ENCODE measurements at regions not wholly inside any gene's neighbourhood (a gene's known extent, or its start where the extent isn't known, plus 50 kb on each side); places are given as distances from the start of the nearest gene placed in this dataset.

DNA sequence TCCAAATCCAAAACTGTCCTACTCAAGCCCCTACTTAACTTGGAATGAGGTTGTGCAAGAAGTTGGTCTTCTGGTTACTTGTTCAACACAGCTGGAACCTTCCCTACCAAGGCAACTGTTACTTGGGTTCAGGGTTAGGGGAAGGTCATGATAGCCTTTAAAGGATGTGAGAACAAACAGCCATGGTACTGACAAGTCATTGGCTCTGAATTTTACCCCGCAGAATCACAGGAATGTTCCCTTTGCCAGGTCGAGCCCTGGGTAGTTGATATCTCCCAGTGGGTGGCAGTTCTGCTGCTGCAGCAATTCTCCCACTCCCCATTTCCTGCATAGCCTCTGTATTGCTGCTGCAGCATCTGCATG, 396.1 kb upstream of the MPDZ start:
- DNase-seq (ENCODE audit: low read depth in 4 of 4, low spot score in 2 of 4) = no peak

DNA sequence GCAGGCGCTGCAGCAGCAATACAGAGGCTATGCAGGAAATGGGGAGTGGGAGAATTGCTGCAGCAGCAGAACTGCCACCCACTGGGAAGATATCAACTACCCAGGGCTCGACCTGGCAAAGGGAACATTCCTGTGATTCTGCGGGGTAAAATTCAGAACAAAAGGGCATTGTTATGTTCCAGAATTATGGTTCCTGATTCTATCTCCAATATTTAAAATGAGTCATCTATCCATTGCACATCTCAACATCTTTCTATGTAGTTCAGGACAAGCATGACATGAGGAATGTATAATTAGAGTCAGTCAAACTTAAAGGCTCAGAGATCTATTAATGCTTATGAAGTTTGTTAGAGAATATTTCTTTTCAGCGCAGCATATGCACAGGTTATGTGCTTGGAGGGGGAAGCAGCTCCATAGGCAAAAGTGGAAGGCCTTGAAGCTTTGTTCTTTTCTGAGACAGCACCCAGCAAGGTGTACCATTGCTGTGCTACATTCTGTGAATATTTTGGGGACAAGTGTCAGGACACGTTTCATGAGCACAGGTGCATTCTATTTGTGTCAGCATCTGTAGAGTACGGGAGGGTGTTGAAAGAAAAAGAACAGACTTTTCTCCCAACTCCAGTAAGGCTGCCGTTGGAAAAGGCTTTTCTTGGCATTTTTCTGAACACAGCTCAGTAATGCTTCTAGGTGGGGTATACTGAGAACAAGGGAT, 395.6 kb upstream of the MPDZ start:
- DNase-seq (ENCODE audit: low read depth in 4 of 4, low spot score in 2 of 4) = no peak

DNA sequence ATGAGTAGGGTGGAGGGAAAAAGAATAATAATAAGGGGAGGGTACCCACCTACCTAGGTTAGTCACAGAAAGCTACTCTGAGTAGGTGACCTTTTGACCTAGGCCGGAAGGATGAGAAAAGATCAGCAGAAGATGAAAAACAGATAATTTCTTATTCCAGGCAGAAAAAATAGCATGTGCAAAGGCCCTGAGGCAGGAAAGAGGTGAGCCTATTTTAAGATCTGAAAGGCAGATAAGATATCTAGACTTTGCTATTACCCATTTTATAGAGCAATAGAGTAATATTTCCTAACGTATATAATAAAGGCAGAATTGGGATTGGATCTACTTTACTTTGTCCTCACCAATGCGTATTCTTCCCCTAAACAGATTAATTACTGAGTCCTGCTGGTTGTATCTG, 393.9 kb upstream of the MPDZ start:
- DNase-seq (ENCODE audit: low read depth in 4 of 4, low spot score in 2 of 4) = no peak

DNA sequence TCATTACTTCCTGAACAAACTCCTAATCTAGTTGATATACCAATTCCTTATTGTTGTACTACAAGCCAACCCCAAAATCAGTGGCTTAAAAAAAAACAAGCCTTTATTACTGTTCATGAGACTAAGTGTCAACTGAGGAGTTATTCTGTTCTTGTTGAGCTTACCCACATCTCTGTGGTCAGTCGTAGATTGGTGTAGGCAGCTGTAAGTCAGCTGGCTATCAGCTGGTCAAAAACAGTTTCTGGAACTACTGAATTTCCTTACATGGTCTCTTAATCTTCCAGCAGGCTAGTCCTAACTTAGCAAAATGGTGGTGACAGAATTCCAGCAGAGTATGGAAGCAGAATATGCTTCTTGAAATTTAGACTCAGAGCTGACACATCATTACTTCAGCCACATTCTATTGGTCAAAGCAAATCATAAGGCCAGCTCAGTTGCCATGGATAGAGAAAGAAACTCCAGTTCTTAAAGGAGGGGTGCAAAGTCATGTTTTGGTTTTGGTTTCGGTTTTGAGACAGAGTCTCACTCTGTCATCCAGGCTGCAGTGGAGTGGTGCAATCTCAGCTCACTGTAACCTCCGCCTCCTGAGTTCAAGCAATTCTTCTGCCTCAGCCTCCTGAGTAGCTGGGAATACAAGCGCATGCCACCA, 386.1 kb upstream of the MPDZ start:
- DNase-seq (ENCODE audit: low read depth in 4 of 4, low spot score in 2 of 4) = no peak

DNA sequence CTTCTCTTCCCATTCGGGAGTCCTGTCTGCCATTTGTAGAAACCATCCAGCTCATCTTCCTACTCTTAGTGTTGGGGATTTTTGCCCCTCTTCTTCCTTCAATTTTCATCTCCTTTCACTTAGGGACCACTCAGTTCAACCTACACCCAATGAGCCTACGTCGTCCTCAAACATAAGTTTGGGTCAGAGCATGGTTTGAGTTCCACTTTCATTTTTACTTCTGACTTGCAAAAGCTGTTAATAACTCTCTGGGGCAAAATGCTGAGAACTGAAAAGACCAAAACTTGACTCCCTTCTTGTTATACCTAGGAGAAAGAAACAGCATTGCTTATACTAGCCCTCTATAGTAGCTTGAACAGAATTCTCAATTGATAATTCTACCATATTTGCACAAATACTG, 381.5 kb upstream of the MPDZ start:
- no peak for DNase-seq (ENCODE audit: low read depth in 4 of 4, low spot score in 2 of 4)

DNA sequence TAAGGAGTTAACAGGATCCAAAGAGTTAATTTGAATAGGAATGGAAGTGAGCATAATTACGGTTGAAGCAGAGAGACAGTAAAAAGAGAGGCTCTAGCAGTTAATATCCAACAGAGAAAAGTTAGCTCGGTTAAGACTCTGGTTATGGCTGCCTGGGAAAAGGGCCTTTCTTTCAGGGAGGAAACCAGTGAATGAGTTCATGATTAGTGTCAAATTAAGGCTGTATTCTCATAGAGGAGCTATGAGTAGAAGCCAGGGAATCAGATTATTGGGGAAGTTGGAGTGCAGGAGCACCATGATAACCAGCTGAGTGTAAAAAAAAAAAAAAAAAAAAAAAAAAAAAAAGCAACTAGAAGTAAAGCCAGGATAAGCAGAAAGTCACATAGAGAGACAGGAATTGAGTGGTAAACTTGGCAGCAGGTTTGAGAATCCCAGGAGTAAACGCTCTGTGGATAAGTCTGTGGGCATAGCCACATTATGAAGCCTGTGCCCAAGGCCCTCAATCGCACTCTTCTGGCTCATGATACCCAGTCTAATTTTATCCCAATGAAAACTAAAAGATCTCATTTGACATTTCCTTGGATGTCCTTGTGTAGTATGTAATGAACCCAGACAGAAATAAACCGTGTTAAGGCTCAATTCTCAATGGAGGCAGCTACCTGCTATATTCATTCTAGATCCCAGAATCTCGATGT, 372.6 kb upstream of the MPDZ start:
- DNase-seq (ENCODE audit: low read depth in 4 of 4, low spot score in 2 of 4) = no peak

DNA sequence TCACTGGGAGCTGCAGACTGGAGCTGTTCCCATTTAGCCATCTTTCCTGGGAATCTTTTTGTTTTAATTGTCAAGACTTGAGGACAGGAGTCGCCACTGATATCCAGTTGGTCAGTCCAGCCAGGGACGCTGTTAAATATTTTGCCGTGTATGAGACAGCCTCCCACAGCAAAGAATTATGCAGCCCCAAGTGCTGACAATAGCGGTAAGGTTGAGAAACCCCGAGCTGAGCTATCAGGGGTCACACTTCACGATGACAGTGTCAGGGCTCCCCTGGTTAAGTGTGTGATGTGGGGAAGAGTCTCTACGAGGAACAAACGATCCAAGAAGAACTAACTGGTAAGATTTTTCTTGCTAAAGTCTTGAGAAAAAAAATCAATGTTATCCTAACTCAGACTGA, 372.0 kb upstream of the MPDZ start:
- no peak for DNase-seq (ENCODE audit: low read depth in 4 of 4, low spot score in 2 of 4)

DNA sequence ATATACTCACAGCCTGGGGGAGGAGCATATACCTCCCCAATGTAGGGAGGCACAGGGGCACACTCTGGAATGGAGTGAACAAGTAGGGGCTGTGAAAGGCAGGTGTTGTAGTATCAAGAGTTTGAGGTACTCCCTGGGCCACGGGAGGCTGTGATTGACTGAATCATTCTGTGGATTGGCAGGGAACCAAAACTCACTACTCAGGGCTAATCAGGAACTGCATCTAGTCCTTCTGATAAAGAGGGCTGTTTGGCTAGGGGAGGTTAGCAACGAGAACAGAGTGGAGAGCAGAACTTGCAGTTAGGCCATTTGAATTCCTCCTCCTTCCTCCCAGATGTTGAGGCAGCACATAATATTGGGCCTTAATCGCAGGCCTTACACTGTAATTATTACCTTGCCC, 369.2 kb upstream of the MPDZ start:
- no peak for DNase-seq (ENCODE audit: low read depth in 4 of 4, low spot score in 2 of 4)

DNA sequence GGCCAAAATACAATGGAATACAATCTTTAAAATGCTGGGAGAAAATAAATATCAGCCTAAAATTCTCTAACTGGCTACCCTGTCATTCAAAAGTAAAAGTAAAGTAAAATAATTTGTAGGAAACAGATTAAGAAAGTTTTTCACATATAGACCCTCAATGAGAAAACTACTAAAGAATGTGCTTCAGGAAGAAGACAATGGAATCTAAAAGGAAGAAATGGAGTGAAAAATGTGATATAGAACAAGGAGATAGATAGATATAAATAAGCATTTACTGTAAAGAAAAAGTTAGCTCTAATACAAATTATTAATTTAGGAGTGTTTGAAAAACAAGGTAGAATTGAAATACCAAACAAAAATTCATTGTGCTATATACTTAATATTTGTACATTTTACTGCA, 368.6 kb upstream of the MPDZ start:
- no peak for DNase-seq (ENCODE audit: low read depth in 4 of 4, low spot score in 2 of 4)

DNA sequence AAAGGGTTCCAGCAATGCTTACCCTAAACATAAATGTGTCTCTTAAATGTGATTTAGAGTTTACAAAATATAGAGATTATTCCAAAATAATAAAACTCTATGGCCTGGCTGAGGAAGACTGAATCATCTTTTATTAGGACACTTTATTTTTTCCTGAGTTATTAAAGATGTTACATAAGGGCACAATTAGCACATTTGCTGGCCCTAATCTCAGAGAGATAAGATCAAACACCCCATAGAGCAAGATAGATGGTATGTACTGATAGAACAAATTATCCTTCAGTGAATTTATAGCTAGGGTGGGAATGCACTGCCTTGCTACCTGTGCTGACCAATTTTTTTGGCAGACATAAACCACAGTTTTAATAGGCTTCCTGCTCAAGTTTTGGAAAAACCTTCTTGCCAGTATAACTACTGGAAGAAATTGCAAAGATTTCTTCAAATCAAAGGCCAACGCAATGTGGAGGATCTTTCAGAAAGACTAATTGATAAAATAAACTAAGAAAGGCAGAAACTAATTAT, 367.1 kb upstream of the MPDZ start:
- peak in 1 of 4 donors; percentile 3 for DNase-seq (ENCODE audit: low read depth in 4 of 4, low spot score in 2 of 4)

DNA sequence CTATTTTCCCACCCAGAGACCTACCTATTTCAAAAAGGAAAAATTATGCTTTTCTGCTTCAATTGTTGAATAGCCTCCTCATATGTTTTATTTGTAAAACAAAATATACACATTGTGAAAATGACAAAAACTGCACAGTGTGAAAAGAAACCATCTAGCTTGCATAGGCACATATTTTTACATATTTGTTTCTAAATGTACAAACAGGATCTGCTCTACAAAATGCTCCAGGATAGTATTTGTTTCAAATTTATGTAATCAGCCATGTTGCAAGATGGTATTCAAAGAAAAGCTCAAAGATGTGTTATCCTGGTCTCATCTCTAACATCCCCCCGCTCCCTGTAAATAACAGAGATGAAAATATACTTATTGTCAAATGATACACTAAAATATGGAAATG, 366.1 kb upstream of the MPDZ start:
- no peak for DNase-seq (ENCODE audit: low read depth in 4 of 4, low spot score in 2 of 4)

DNA sequence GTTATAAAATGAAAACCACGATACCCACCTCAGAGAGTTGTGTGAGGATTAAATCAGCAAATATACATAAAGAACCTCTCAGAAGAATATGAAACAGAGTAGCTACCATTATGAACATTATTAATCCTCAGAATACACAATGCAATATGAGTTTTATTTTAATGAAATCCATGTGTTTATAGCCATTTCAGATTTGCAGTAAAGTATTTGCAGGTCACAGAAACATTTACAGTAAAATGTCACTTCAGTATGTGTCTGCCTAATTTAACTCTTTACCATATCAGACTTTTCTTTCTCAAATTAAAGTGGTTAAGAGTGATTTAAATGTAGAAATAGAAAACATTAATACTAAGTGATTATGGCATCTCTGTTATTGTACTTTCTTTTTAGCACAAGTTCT, 365.2 kb upstream of the MPDZ start:
- no peak for DNase-seq (ENCODE audit: low read depth in 4 of 4, low spot score in 2 of 4)

DNA sequence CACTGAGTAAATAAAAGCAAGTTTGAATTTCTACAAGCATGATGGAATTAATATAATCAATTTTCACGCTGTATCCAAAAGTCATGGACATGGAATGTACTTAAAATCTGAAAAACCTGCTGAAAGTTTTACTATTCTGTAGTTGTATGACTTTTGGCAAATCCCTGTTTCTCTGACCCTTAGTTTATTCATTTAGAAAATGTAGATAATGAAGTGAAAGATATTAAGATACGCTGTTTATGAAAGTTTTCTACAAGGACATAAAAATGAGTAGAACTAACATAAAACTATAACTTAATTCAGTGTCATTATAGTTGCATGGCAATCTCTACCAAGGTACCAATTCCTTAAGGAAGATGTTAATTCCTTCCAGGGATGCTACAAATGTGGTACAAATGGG, 363.2 kb upstream of the MPDZ start:
- no peak for DNase-seq (ENCODE audit: low read depth in 4 of 4, low spot score in 2 of 4)

DNA sequence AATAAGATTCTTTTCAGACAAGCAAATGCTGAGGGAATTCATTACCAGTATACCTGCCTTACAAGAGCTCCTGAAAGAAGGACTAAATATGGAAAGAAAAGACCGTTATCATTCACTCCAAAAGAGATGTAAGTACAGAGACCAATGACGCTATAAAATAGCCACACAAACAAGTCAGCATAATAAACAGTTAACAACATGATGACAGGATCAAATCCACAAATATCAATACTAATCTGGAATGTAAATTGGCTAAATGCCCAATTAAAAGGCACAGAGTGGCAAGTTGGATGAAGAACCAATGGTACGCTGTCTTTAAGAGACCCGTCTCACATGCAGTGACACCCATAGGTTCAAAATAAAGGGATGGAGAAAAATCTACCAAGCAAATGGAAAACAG, 349.6 kb upstream of the MPDZ start:
- no peak for DNase-seq (ENCODE audit: low read depth in 4 of 4, low spot score in 2 of 4)

DNA sequence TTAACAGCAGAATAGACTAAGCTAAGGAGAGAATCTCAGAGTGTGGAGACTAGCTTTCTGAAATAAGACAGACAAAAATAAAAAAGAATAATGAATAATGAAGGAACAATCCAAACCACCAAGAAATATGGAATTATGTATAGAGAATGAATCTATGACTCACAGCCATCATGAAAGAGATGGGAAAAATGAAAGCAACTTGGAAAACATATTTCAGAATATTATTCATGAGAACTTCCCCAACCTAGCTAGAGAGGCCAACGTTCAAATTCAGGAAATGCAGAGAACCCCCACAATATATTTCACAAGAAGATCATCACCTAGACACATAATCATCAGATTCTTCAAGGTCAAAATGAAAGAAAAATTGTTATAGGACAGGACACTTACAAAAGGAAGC, 349.0 kb upstream of the MPDZ start:
- DNase-seq (ENCODE audit: low read depth in 4 of 4, low spot score in 2 of 4) = no peak

DNA sequence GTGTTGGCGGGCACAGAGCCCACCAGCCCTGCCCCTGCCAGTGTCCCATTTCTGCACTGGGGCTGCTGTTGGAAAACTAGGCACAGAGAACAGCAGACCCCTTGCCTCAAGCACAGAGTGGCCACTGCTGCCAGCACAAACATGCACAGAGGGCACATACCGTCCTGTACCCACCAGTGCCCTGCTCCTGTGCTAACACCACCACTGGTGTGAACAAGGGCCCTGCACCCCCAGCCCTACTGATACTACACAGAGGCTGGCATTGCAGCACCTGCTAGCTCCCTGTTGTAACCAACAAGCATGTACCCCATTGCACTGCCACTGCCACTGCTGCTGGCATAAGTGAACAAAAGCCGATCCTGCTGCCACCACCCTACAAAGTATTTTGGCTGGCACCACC, 348.0 kb upstream of the MPDZ start:
- DNase-seq (ENCODE audit: low read depth in 4 of 4, low spot score in 2 of 4) = no peak

DNA sequence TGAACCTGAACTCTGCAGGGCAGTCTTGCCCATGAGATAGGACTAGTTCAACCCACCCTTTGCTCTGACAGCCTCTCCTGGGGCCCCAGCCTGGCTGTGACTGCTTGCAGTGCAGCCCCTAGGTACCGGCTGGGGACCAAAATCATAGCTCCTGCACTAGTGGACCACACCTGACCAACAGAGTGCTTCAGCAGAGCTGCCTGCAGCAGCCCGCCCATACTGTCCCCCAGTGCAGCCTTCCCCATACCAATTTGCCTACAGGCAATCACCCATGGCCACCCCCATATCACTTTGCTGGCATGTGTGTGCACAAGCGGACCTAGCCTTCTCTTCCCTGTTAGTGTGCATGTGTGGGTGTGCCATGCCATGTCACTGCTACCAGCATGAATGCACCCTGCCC, 347.6 kb upstream of the MPDZ start:
- no peak for DNase-seq (ENCODE audit: low read depth in 4 of 4, low spot score in 2 of 4)

DNA sequence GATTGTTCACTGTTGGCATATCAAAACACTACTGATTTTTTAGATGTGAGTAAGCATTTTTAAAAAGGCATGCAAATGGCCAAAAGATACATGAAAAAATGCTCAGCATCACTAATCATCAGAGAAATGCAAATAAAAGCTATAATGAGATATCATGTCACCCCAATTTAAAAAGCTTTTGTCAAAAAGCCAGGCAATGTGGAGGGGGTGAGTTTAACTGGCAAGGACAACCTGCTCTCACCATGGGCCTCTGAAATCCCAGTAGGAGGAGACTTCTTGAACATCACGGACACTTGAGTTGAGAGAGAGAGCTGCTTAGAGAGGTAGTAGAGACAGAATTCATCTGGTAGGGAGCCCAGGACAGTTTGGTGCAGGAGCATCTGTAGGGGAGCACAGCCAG, 347.1 kb upstream of the MPDZ start:
- no peak for DNase-seq (ENCODE audit: low read depth in 4 of 4, low spot score in 2 of 4)

DNA sequence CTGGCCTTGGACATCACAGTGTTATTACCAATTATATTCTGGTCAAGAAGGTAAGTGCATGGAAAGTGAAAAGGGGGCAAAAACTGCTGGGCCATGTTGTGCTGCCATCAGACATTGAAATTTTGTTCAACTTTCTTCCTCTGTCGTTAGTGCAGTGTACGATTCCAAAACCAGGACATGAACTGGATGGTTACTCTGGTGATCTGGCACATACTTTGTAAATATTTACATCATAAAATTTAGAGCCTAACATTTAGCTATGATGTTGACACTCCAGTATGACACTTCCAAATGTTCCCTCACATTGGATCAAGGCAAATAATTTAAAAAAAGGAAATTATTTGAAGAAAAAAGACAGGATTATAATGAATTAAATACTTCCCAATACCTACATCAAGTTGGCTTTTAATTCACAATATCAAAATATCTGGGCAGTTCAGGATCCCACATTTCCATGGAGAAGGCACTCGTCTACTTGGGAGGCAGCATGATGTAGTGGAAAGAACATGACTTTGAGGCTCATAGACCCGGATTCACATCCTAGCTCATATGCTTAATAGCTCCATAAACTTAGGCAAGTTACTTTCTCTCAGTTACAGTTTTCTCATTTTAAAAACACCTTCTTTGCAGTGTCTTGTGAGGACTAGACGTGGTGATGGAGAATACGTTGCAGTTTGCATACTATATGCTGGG, 342.5 kb upstream of the MPDZ start:
- no peak for DNase-seq (ENCODE audit: low read depth in 4 of 4, low spot score in 2 of 4)

DNA sequence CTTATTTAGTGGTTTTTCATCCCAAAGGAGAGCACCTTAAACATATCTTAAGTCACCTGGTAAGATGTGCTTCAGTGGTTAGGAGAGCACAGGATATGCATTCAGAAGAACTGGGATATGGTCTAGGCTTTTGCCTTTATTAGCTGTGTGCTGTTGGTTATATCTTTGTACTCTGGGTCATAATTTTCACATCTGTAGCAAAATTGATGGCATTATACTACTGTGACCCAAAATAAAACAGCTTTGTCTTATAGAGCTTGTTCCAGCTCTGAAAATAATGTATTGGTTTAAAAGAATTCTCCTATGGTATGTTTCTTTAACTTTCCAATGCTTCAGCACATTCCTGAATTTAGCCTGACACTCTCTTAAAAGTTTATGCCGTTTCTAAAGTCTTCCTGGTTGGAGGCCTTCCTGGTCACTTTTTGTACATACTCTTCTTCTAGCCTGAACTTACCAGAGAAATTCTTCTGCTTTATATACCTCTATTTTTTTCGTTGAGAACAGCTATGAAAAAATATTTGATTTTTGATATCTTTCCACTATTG, 337.1 kb upstream of the MPDZ start:
- DNase-seq (ENCODE audit: low read depth in 4 of 4, low spot score in 2 of 4) = no peak
